ENCODE measurements at regions not wholly inside any gene's neighbourhood (a gene's known extent, or its start where the extent isn't known, plus 50 kb on each side); places are given as distances from the start of the nearest gene placed in this dataset.
"Not testable (repeated sequence)": the region's sequence is repeated elsewhere in the genome, so short reads cannot be mapped to it uniquely, and the experiment has no call there.

DNA sequence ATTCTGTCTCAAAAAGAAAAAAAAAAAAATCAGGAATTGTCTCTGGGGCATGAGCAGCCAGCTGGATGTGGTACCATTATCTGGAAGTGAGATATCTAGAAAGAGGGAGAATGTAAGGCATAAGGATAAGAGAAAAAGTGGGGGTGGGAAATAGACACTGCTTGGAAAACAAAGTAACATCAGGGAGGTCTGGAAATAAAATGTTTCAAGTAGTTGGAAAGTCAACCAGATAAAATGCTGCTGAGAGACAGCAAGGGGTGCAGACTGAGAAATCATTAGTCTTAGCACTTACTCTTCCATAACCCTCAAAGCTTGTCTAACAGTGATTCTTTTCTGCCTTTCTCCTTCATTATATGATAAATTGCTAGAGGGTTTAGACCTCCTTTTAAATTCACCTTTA, 159.7 kb upstream of the TBL1XR1 start:
- H3K4me3 ChIP-seq (ENCODE audit: low read length in 2 of 2): no peak overlapping the region
- H3K36me3 ChIP-seq (ENCODE audit: control insufficient read depth in 2 of 2, insufficient read depth in 2 of 2, low read length in 2 of 2): no peaks in the 10 kb centered on the region
- no peaks in the 10 kb centered on the region for H3K9me3 ChIP-seq (ENCODE audit: control insufficient read depth in 2 of 2, low read length in 2 of 2)
- H3K27me3 ChIP-seq (ENCODE audit: control insufficient read depth in 1 of 2, insufficient read depth in 2 of 2, low read length in 2 of 2): no peaks in the 10 kb centered on the region
- H3K27ac ChIP-seq (ENCODE audit: low read length): peak overlapping the region; percentile 89
- H3K9ac ChIP-seq (ENCODE audit: low read length in 2 of 2): peak overlapping the region; percentile 55 to 70
- H3K4me1 ChIP-seq (ENCODE audit: control insufficient read depth, insufficient read depth, low read length): peaks cover 38% of the 10 kb centered on the region

- no peaks in the 10 kb centered on the region for H3K9me3 ChIP-seq (ENCODE audit: control insufficient read depth in 2 of 2, low read length in 2 of 2)
- H3K36me3 ChIP-seq (ENCODE audit: control insufficient read depth in 2 of 2, insufficient read depth in 2 of 2, low read length in 2 of 2): no peaks in the 10 kb centered on the region
- peak overlapping the region; percentile 55 to 70 for H3K9ac ChIP-seq (ENCODE audit: low read length in 2 of 2)
- peaks cover 38% of the 10 kb centered on the region for H3K4me1 ChIP-seq (ENCODE audit: control insufficient read depth, insufficient read depth, low read length)
- peak overlapping the region; percentile 47 to 52 for H3K4me3 ChIP-seq (ENCODE audit: low read length in 2 of 2)
- no peaks in the 10 kb centered on the region for H3K27me3 ChIP-seq (ENCODE audit: control insufficient read depth in 1 of 2, insufficient read depth in 2 of 2, low read length in 2 of 2)
- peak overlapping the region; percentile 89 for H3K27ac ChIP-seq (ENCODE audit: low read length)
Measured at GRCh38 chr3:177357352-177358090, 160.2 kb upstream of the TBL1XR1 start.

- Histone ChIP-seq H3K4me3 (ENCODE audit: low read length in 2 of 2) (peak overlapping the region; percentile 52), H3K4me1 (ENCODE audit: control insufficient read depth, insufficient read depth, low read length) (peaks cover 43% of the 10 kb centered on the region), H3K36me3 (ENCODE audit: control insufficient read depth in 2 of 2, insufficient read depth in 2 of 2, low read length in 2 of 2) (no peaks in the 10 kb centered on the region), H3K9ac (ENCODE audit: low read length in 2 of 2) (peak overlapping the region; percentile 51 to 70), H3K9me3 (ENCODE audit: control insufficient read depth in 2 of 2, low read length in 2 of 2) (no peaks in the 10 kb centered on the region), H3K27ac (ENCODE audit: low read length) (peak overlapping the region; percentile 89), H3K27me3 (ENCODE audit: control insufficient read depth in 1 of 2, insufficient read depth in 2 of 2, low read length in 2 of 2) (no peaks in the 10 kb centered on the region)
Measured at GRCh38 chr3:177358091-177358976, 161.1 kb upstream of the TBL1XR1 start.

- Histone ChIP-seq H3K9me3 (ENCODE audit: control insufficient read depth in 2 of 2, low read length in 2 of 2) (no peaks in the 10 kb centered on the region), H3K36me3 (ENCODE audit: control insufficient read depth in 2 of 2, insufficient read depth in 2 of 2, low read length in 2 of 2) (no peaks in the 10 kb centered on the region), H3K9ac (ENCODE audit: low read length in 2 of 2) (peak overlapping the region; percentile 42 to 70), H3K4me3 (ENCODE audit: low read length in 2 of 2) (peak overlapping the region; percentile 61 to 69), H3K4me1 (ENCODE audit: control insufficient read depth, insufficient read depth, low read length) (peaks cover 43% of the 10 kb centered on the region), H3K27ac (ENCODE audit: low read length) (peak overlapping the region; percentile 89), H3K27me3 (ENCODE audit: control insufficient read depth in 1 of 2, insufficient read depth in 2 of 2, low read length in 2 of 2) (no peaks in the 10 kb centered on the region)
Measured at GRCh38 chr3:177358977-177359592, 161.8 kb upstream of the TBL1XR1 start.

DNA sequence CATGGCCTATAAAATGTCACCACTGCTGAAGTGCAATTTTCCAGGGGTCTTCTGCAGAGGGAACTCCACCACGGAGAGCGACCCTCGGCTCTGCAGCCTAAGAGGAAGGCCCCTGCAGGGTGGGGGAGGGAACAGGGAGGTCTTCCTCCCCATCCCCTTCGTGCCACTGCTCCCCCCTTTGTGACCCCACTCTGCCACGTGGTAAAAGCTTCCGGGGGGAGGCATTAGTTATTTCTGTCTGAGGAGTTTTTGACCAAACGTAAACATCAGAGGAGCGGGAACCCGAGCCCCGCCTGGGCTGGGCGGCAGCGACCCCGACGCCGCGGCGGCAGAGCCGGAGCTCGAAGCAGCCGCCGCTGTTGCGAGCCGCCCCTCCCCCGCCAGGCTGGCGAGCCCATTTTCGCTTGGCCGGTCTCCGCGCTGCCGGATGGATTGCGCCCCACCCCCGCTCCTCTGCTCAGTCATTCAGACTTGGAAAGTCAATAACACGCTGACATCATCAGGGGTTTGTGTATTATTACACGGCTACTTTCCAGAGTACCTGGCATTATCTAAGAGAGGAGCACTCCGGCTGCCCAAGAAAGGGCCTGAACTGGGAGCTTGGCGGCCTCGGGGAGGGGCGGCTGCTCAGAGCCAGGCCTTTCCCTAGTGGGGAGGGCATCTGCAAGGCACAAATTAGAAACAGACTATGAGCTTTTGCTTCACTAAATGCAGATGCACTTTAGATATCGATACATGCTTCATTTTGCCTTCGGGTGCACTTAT, 162.5 kb upstream of the TBL1XR1 start:
- Histone ChIP-seq H3K4me1 (ENCODE audit: control insufficient read depth, insufficient read depth, low read length) (peaks cover 43% of the 10 kb centered on the region), H3K9ac (ENCODE audit: low read length in 2 of 2) (peak overlapping the region; percentile 55 to 83), H3K27me3 (ENCODE audit: control insufficient read depth in 1 of 2, insufficient read depth in 2 of 2, low read length in 2 of 2) (no peaks in the 10 kb centered on the region)

DNA sequence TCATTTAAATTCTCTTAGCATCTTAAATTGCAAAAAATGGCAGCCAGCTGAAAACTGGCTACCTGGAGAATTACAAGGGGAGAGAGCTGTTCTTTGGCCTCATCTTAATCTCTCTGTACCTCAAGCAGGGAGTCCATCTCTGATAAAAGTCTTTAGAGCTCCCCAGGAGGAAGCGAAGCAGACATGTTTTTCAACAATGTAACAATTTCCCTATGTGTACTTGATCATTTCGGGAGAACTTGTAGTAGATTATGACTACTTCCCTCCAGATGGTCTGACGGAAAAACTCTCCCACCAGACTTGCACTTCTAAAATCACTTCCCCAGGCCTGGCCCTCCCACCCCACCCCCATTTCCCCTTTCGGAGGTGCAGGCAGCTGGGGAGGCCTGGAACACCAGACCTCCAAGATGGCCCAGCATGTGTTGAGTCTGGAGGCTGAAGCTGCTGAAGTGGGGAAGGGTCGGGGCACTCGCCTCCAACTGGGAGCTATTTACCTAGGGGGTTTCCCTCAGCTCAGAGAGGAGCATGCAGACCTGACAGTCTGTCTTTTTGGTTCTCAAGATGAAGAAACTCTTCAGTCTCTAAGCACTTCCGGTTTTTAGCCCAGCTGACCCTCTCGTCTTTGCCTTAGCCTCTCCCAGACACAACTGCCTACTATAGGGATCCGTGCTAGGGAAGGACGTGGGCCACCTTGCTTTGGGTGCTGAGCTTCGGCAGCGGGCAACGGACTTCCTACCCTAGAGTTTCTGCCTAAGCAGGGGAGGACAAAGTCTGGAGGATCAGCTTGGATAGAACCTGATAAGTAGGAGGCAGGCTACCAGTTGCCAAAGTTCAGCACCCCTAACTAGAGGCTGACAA, 164.0 kb upstream of the TBL1XR1 start:
- Histone ChIP-seq H3K9ac (ENCODE audit: low read length in 2 of 2) (peak overlapping the region in 1 of 2 donors; percentile 83), H3K4me1 (ENCODE audit: control insufficient read depth, insufficient read depth, low read length) (peaks cover 43% of the 10 kb centered on the region), H3K4me3 (ENCODE audit: low read length in 2 of 2) (no peak overlapping the region), H3K9me3 (ENCODE audit: control insufficient read depth in 2 of 2, low read length in 2 of 2) (no peaks in the 10 kb centered on the region), H3K27ac (ENCODE audit: low read length) (peak overlapping the region; percentile 89), H3K36me3 (ENCODE audit: control insufficient read depth in 2 of 2, insufficient read depth in 2 of 2, low read length in 2 of 2) (no peaks in the 10 kb centered on the region), H3K27me3 (ENCODE audit: control insufficient read depth in 1 of 2, insufficient read depth in 2 of 2, low read length in 2 of 2) (no peaks in the 10 kb centered on the region)

More for the DNA sequence above, 162.5 kb upstream of the TBL1XR1 start:
- Histone ChIP-seq H3K9me3 (ENCODE audit: control insufficient read depth in 2 of 2, low read length in 2 of 2) (no peaks in the 10 kb centered on the region), H3K36me3 (ENCODE audit: control insufficient read depth in 2 of 2, insufficient read depth in 2 of 2, low read length in 2 of 2) (no peaks in the 10 kb centered on the region), H3K27ac (ENCODE audit: low read length) (peak overlapping the region; percentile 89), H3K4me3 (ENCODE audit: low read length in 2 of 2) (peak overlapping the region; percentile 64 to 69)

DNA sequence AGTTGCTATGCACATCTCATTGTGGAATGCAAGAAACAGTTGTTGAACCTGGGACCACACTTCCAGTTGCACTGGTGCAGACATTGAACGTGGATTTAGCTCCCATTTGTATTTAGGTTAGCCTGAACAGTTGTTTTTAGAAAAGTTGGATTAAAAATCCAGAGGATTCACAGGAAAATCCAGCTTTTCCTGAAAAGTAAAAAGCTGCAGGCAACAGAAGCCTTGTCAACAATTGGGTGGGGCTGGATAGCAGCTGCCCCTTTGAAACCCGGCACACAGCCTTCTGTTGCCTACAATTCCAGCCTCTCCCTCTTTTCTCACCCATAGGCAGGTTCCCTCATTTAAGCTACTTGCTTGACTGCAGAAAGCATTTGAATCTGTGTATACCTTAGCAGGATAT, 165.3 kb upstream of the TBL1XR1 start:
- H3K4me1 ChIP-seq (ENCODE audit: control insufficient read depth, insufficient read depth, low read length): peaks cover 36% of the 10 kb centered on the region
- no peak overlapping the region for H3K4me3 ChIP-seq (ENCODE audit: low read length in 2 of 2)
- H3K9ac ChIP-seq (ENCODE audit: low read length in 2 of 2): no peak overlapping the region
- peak overlapping the region; percentile 1 for H3K27ac ChIP-seq (ENCODE audit: low read length)
- H3K36me3 ChIP-seq (ENCODE audit: control insufficient read depth in 2 of 2, insufficient read depth in 2 of 2, low read length in 2 of 2): no peaks in the 10 kb centered on the region
- no peaks in the 10 kb centered on the region for H3K27me3 ChIP-seq (ENCODE audit: control insufficient read depth in 1 of 2, insufficient read depth in 2 of 2, low read length in 2 of 2)
- H3K9me3 ChIP-seq (ENCODE audit: control insufficient read depth in 2 of 2, low read length in 2 of 2): no peaks in the 10 kb centered on the region

DNA sequence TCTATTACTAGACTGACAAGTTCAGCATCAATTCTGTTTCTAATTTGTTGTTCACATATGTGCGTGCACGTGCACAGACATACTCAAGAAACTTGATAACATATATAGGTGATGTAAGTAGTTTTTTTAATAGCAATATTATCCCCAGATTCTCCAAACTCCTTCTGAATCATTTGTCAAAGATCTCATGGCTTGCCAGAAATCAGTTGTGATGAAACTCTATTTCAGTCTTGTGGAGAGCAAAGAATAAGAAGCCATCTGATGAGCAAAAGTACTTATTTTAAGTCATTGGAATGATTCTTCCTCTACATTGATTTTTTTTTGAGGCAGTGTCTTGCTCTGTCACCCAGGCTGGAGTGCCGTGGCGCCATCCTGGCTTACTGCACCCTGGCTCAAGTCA, 167.0 kb upstream of the TBL1XR1 start:
- H3K27me3 ChIP-seq (ENCODE audit: control insufficient read depth in 1 of 2, insufficient read depth in 2 of 2, low read length in 2 of 2): no peaks in the 10 kb centered on the region
- H3K4me3 ChIP-seq (ENCODE audit: low read length in 2 of 2): no peak overlapping the region
- H3K9me3 ChIP-seq (ENCODE audit: control insufficient read depth in 2 of 2, low read length in 2 of 2): no peaks in the 10 kb centered on the region
- H3K4me1 ChIP-seq (ENCODE audit: control insufficient read depth, insufficient read depth, low read length): peaks cover 23% of the 10 kb centered on the region
- no peak overlapping the region for H3K27ac ChIP-seq (ENCODE audit: low read length)
- no peaks in the 10 kb centered on the region for H3K36me3 ChIP-seq (ENCODE audit: control insufficient read depth in 2 of 2, insufficient read depth in 2 of 2, low read length in 2 of 2)
- H3K9ac ChIP-seq (ENCODE audit: low read length in 2 of 2): no peak overlapping the region

DNA sequence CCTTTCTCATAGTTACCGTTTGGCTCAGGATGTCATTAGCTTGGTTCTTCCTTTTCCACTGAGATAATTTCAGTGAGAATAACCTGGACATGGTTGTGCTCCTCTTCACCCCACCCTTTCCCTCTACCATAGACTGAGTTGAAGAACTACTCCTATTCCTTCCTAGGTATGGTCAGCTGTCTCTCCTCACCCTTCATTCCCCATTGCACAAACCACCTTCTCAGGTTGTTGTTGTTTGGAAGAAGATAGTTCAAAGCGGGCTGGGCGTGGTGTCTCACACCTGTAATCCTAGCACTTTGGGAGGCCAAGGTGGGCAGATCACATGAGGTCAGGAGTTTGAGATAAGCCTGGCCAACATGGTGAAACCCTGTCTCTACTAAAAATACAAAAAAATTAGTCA, 168.0 kb upstream of the TBL1XR1 start:
- H3K4me3 ChIP-seq (ENCODE audit: low read length in 2 of 2); H3K27me3 ChIP-seq (ENCODE audit: control insufficient read depth in 1 of 2, insufficient read depth in 2 of 2, low read length in 2 of 2); H3K36me3 ChIP-seq (ENCODE audit: control insufficient read depth in 2 of 2, insufficient read depth in 2 of 2, low read length in 2 of 2); H3K9me3 ChIP-seq (ENCODE audit: control insufficient read depth in 2 of 2, low read length in 2 of 2); H3K27ac ChIP-seq (ENCODE audit: low read length); H3K9ac ChIP-seq (ENCODE audit: low read length in 2 of 2): not testable (repeated sequence)
- peaks cover 16% of the 10 kb centered on the region for H3K4me1 ChIP-seq (ENCODE audit: control insufficient read depth, insufficient read depth, low read length)

Measured in stomach smooth muscle (tissue), 2 donors.